Activated CD8-positive, alpha-beta memory T cell treated with anti-CD3 and anti-CD28 coated beads, Interleukin-2, amount 50 U/mL, for 48 hours (primary cell): ENCODE measurements at regions not wholly inside any gene's neighbourhood (a gene's known extent, or its start where the extent isn't known, plus 50 kb on each side); places are given as distances from the start of the nearest gene placed in this dataset.

Experiments
- DNase-seq: peaks from one replicate; pipeline ENCODE4 v3.0.0-alpha.2; 2020

DNA sequence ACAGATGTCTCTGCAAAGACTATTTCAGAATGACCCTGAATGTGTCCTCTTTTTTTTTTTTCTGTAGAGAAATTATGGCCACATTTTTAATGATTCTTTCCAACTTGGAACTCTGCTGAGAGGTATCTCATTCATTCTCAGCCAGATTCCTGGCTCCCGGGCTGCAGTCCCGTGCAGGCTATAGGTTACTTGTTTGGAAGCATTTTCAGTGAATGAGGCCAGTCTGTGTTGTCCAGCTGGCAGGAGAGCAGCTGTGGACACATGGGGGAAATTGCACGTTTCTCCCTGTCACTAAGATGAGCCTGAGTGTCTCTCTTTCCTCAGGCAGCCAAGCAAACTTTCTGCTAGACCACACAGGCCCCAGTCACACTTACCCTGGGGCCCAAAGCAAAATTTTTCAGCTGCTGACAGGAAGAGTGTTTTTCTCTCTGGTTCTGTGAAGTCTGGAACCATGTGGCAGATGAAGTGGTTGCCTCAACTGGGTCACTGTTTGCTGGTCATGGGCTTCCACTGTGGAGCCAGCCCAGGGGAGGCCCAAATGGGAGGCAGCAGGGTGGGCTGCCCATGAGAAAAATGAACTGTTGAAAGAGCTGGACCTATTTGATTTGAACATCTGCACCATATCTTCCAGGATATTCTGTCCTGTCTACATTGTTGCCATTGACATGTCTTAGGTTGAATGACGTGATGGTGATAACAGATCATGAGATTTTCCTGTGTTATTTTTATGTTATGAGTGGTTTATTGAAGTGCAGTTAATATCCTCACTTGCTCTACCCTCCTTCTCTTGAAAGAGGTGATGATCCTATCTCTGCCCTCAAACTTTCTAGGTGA lies 431.2 kb downstream of the LPIN1 start:
- no peak for DNase-seq

DNA sequence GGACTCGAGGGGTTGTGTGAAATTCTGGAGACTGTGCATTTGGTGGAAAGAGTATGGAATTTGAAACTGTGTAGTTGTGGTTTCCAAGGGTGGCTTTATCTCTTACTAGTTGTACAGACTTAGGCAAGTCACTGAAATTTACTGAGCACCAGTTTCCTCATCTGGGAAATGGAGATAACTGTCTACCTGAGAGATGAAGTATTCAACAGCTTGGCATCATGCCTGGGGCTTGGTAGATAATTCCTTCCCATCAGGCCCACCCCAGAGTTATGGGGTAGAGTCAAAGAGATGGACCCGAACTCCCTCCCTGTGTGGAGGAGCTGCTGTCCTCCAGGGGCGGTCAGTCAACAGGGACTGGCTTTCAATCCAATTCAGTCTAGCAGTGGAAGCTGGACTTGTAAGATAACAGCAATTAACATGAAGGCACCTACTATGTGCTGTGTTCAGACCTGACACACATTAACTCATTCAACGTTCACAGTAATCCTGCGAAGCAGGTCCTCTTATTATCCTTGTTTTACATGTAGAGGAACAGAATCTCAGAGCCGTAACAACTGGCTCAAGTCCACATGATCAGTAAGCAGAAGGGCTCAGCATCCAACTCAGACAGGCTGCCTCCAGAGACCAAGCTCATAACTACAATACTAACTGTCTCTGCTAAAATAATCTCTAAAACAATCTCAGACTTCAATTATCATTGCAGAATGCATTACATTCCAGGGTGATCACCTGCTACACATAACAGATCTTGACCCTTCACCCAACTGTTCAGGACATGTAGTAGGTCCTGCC lies 432.1 kb downstream of the LPIN1 start:
- DNase-seq = no peak

DNA sequence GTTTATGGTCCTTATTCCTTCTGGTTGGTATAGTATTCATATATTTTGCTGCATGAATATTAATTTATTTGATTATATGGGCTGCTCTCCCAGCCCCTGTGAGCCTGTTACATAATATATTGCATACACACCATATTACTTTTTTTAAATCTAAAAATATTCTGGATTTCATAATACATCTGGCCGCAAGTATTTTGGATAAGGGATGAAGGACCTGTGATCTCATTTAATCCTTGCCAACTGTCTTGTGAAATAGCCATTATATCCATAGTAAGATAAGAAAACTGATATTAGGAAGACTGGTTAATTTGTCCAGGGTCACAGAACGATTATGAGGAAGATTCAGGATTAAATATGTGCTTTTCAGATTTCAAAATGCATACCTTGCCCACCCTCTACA lies 433.6 kb downstream of the LPIN1 start:
- no peak for DNase-seq

DNA sequence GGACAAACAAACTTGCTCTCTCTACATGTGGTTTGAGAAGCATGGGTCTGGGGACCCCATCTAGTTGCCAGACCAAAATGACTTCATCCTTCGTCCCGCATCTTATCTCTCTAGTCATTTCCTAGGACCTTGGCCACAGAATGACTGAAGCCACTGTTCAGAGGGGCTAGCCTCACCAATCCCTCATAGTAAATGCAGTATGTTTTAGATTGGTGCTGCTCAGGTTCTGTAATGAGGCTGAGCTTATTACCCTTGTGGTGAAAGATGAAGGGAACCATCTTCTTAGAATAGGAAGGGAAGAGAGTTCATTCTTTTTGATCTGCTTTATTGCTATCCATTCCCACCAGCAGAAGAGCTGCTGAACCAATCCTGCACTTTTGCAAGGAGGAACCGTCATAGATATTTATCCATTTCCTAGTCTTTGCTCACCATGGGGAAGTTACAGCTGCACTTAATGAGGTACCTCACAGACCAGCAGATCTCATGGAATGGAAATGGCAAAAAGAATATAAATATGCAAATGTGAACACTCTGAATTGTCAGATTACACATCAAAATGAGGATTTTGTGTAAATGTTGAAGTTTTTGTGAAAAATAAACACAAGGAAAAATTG lies 436.7 kb downstream of the LPIN1 start:
- DNase-seq = no peak

DNA sequence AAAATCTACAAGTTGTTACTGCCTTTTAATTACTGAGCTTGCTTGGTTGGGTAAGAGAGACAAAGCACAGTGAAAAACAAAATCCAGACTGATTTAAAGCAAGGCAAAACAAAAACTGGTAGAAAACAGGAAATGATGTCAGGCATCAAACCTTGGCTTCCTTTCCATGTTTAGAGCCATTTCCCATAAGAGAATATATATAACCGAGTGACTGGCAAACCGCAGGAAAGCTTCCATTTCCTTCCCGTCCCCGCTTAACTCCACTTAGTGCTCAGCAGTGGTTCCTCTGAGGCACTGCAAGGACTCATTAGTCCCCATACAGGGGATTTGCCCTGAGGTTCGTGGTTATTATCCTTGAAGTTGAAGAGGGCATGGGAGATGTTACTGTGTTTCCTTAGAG lies 446.3 kb downstream of the LPIN1 start:
- DNase-seq = no peak

DNA sequence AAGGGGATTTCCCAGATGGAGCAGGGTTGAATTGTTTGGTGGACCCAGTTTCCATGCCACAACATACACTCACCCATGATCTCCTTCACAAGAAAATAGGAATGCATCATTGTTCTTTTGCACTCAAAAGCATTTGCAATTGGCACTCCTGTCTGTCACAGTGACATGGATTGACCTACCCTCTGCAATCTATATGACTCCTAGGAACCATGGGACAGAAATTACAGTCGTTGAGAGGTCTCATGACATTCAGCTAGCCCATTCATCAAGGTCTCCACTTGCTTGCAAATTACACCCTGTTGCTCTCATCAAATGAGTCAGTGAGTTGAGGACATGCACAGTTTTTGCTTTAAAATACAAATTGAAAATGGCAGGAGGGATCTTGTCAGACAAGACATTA lies 448.5 kb downstream of the LPIN1 start:
- DNase-seq = no peak

DNA sequence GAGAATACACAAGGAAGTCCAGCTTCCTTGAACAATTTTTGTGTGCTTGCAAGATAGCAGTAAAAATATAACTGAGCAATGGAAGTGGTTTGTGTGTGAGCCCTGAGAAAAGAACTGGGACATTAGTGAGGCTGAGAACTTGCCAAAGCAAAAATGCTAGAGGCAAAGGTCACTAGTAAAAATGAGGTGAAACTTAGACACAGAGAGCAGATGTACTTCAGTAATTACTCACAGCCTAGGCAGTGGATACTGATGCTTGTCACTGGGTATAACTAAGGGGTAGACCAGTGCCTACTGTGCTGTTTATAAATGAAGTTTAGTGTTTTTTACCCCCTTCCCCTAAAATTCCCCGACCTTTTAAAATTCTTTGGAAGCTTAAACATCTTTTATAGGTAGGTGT lies 450.1 kb downstream of the LPIN1 start:
- no peak for DNase-seq

DNA sequence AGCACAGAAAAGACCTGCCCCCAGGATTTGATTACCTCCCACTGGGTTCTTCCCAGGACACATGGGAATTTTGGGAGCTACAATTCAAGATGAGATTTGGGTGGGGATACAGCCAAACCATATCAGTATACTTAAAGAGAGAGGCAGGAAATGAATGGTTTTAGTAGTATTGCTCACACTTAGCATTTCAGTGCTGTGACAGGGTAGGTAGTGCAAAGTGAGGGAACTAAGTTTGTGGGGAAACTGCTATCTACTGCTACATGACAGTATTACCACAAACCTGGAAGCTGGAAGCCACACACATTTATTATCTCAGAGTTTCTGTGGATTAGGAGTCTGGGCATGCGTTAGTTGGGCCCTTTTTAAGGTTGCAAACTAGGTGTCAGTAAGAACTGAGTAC lies 450.7 kb downstream of the LPIN1 start:
- DNase-seq = no peak

DNA sequence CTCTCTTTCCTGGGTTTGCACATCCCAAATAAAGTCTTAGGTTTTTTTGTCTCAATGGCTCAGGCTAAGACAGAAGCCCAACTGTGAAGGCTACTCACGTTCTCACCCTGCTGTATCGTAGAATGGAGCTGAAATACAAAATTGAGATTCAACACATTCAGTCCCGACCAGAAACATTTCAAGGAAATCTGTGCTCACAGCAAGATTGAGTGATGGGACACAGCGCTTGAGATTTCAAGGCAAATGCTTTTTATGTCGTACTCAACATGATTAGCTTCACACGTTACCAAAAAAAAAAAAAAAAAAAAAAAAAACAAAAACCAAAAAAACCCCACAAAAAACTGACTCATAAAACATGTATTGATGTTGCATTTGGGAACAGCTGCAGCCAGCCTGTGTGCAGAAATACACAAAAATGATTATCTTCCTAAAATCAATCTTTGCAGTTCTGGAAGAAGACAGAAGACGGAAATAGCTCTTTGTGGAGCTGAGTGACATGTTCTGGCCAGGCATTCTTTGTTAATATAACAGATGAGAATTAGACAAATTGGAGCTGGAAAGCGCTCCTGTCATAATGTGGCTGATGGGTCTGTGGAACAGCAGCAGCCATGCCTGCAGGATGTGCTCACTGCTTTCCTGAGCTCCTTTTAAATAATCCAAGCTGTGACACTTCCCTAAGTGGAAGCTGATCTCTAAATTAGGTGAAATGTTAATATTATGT lies 453.2 kb downstream of the LPIN1 start:
- no peak for DNase-seq

DNA sequence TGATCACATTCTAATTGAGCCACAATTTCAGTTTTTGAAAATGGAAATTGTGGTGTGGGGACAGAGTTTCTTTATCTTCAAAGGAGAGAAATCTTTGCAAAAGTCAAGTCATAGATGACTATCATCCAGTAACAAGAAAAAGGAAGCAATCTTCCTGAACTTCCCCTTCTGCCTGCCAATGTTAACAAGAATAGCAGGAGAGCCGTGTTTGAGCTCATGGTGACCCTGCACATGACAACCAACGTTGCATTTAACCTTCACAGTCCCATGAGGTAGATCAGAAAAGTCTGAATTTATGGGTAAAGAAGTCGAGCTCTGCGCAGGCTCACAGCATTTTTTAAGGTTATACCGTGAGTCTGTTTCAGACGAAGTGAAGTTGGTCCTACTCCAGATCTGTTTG lies 454.9 kb downstream of the LPIN1 start:
- no peak for DNase-seq

DNA sequence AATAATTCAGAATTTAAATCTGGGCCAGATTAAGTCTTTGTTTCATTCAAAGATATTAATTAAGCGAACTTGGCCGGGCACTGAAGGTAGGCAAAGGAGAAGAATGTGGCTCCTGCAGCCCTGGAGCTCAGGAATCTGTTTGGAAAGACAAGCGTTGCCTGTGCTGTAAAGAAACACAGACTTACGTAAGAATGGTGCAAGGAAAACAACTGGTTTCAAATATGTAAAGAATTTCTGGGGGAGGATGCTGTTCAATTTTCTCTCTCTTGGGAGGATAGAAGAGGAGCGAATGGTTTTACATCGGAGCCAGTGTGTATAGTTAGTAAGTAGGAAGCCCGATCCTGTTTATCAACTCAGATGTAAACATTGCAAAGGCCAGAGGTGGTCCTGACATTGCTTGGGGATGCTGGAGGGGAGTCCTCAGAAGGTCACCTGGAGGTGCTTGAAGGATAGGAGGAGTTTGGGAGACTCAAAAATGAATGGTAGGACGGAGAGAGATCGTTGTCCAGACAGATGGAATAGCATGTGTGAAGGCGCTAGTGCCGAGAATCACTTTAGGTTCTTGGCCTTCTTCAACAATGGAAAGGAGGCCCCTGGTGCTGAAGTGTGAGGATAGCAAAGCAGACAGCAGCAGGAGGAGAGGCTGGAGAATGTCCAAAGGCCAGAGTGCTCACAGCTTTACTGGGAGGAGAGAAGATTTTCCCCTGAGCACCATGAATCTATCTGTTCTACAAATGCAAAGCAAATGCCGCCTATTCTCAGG lies 456.1 kb downstream of the LPIN1 start:
- no peak for DNase-seq

DNA sequence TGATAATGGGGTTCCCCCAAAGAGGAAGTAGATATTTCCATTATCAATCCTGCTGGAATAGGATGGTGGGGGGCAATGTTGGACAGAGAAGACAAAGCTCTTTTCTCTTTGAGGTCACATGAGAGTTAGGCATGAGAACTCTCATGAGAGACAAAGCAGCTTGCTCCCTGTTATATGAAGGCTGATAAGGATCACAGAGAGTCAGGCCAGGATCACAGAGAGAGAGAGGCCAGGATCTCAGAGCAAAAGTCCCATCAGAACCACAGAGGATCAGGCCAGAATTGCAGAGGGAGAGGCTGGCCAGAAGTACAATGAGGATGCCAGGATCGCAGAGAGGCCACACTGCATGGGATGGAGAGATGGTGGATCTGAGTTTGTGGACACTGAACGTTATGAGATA lies 457.1 kb downstream of the LPIN1 start:
- DNase-seq = no peak

DNA sequence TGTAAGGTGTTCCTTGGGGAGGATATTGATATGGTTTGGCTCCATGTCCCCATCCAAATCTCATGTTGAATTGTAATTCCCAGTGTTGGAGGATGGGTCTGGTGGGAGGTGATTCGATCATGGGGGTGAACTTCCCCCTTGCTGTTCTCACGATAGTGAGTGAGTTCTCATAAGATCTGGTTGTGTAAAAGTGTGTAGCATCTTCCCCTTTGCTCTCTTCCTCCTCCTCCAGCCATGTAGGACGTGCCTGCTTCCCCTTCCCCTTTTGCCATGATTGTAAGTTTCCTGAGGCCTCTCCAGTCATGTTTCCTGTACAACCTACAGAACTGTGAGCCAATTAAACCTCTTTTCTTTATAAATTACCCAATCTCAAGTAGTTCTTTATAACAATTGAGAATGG lies 458.7 kb downstream of the LPIN1 start:
- no peak for DNase-seq

DNA sequence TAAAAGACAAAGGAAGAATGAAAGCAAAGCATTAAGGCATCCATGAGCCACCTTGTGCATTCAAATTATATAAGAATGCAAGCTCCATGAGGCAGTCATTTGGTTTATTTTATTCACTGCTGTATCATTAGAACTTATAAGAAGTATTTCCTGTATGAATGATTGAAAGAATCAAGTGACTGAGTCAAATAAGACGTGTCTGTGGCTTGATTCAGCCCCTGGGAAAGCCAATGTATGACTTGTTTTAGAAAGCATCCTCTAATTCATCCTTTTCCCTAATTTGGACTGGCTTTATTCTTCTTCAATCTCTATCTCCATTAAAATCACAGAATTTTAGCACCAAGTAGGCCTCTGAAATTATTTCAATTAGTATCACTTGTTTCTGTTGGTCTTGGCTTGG lies 461.1 kb downstream of the LPIN1 start:
- no peak for DNase-seq

DNA sequence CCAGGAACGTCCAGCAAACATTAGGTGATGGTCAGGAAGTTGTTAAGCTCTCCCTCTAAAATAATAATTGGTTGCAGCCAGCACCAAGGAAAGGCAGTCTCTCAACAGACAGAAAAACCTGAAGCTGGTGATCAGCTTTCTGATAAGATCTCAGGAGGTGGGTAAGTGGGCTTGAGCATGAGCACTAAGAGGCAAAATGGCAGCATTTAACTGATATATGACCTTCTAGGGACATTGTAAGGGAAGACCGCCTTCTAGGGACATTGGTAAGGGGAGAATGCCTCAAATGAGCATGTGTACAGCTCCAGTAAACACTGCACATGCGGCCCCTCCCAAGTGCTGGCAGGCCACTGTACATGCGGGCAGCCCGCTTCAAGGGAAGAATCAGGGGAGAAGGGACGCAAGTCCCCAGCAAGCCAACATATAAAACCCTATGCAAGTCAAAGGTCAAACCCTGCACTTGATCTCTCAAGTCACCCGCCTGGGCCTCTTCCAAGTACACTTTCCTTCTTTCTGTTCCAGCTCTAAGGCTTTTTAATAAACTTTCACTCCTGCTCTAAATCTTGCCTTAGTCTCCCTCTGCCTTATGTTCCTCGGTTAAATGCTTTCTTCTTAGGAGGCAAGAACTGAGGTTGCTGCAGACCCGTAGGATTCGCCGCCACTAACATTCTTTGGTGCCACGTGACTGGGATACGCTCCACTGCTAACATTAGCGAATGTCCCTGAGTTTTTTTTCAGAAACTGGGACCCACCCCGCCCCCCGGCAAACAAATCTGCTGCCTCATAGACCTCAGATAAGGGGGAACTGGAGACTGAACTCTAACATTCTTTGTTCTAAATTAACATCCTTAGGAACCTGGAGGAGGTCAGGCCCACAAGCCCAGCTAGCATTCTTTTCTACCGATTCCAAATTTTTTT lies 463.8 kb downstream of the LPIN1 start:
- no peak for DNase-seq

DNA sequence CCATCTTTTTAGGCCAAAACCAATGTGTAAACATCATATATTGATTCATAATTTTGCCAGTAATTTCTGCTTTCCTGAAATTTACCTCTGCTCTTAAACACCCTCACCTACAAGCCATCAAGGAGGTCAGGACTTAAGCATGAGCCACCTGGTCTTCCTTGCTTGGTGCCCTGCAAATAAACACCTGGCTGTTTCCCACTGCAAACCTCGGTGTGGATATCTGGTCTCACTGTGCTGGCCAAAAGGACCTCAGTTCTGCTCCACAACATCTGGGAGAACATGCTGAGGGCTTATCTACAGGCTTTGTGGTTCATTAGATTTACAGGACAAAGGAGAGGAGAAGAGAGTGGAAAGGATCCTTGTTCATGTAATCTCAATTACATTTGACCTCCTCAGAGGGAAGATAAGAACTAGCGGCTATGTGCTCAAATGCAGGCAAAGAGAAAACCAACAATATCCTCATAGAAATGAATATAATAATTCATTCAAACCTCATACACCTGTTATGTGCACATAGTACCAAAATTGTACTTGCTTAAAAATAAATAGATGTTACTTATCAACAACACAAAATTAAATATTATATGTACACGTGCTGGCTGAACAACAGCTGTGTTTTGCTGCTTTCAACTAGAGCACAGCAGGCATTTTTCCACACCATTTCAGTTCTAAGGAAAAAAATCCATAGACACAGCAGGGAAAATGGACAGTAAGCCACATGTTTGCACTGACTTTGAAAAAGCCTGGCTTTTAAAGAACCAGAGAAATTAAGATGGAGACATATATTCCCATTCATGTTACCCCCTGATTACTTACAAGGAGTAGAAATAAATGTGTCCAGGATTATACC lies 465.1 kb downstream of the LPIN1 start:
- DNase-seq = no peak

DNA sequence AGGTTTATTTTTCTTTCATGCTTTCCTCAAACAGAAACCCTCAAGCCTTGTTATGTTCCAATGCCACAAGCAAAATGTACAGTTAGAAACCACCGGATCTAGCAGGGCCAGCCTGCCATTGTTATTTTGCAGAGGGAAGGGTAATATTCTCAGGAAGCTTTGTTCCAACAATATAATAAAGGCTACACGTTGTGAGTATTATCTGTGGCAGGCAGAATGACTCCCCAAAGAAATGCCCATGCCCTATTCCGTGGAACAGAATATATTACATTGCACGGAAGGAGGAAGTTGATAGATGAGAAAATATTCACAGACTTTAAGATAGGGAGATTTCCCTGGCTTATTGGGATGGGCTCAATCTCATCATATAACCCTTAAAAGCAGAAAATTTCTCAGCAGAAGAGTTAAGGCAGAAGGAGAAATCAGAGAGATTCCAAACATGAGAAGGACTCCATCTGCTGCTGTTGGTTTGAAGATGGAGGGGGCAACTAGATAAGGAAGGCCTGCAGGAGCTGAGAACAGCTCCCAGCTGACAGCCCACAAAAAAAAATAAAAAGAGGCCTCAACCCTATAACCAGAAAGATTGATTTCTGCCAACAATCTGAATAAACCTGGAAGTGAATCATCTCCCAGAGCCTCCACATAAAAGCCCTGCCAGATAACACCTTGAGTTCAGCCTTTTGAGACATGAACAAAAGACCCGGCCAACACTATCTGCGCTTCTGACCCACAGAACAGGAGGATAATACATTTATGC lies 466.6 kb downstream of the LPIN1 start:
- DNase-seq = no peak

DNA sequence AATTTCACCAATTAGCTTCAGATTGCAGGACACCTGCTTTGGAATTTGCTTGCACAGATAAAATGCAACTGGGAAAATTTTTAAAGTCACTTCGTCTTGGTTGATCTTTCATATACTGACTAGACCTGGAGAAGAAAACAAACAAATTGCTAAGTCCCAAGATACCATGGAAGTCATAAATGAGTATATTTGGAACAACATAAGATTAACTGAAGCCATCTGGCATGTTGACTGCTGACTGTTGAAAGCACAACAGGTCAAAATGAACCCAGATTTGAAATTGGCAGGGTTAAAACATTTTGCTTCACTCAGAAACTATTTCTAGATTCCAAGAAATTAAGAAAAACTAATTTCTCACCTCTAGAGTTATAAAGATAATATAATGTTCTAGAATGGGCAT lies 470.7 kb downstream of the LPIN1 start:
- no peak for DNase-seq

DNA sequence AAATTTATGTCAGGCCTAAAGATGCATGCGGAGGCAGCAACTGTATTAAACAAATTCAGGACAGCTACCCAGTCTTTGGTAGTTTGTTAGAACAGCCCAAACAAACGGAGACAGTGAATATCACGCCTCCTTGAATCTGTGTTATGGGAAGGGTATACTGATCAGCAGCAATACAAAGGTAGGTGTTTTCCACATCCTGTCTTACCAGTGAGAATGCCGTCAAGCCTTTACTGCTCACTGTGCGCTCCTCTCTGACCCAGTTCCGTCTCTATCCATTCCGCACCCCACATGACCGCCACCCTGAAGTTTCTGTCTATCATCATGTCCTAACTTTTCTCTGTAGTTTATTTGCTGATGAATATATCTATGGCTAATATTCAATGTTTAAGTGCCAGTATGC lies 473.3 kb downstream of the LPIN1 start:
- no peak for DNase-seq

DNA sequence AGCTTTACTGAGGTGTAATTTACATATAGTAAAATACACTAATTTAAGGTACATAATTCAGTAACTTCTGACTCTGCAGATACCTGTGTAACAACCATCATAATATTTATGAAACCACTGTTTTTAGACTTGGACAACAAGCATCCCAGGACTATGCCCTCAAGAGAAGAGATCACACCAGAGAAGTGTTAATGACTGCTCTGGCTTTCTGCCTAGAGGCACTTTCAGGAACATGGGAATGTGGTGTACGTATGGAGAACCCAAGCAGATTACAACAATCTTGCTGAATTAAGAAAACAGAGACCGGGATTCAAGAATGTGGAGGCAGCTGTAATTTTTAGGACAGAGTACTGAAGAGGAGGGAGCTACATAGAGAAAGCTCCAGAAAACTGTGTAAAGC lies 475.2 kb downstream of the LPIN1 start:
- no peak for DNase-seq
